ENCODE measurements at regions not wholly inside any gene's neighbourhood (a gene's known extent, or its start where the extent isn't known, plus 50 kb on each side); places are given as distances from the start of the nearest gene placed in this dataset.

- in situ Hi-C loops (cut with MboI) = no loop called here
- POLR2A ChIA-PET = no interaction called here
- Histone ChIP-seq H4K20me1 (replicated peaks; ENCODE audit: control insufficient read depth, insufficient read depth, low read length) (no peaks in the 10 kb centered on the region), H3K27me3 (ENCODE audit: control insufficient read depth in 2 of 2, insufficient read depth in 2 of 2, low read length in 2 of 2) (no peaks in the 10 kb centered on the region), H3K4me1 (replicated peaks in 1 of 2; ENCODE audit: control insufficient read depth in 2 of 2, insufficient read depth in 2 of 2, low read length in 2 of 2) (no peaks in the 10 kb centered on the region), H3K27ac (ENCODE audit: extremely low read depth, low read depth, low read length) (no peak overlapping the region), H3K4me2 (ENCODE audit: insufficient read depth, low read length) (no peak overlapping the region), H3K9me3 (replicated peaks; ENCODE audit: control insufficient read depth, insufficient read depth, low read depth, low read length) (no peaks in the 10 kb centered on the region), H3K9ac (ENCODE audit: insufficient read depth in 1 of 2, low read depth in 2 of 2, low read length in 2 of 2) (no peak overlapping the region), H3K36me3 (ENCODE audit: control insufficient read depth, insufficient read depth, low read length) (no peaks in the 10 kb centered on the region), H3K79me2 (ENCODE audit: control insufficient read depth, insufficient read depth, low read length) (no peaks in the 10 kb centered on the region), H2AFZ (ENCODE audit: low read depth, low read length) (no peak overlapping the region), H3K4me3 (no peak overlapping the region), H3K9me1 (ENCODE audit: control insufficient read depth, insufficient read depth, low read length) (no peaks in the 10 kb centered on the region)
- FAIRE-seq = no peak
- no peak for DNase-seq (ENCODE audit: extremely low read depth in 1 of 4, low spot score in 3 of 4)
- CTCF ChIA-PET (ENCODE audit: low intra/inter-chr PET ratio) = no interaction called here
- WGBS (ENCODE audit: insufficient coverage, low coverage, missing lambda C conversion rate) = 0% methylated on average over 3 of the region's 3 CpGs
- no peak for ATAC-seq
- intact Hi-C loops (cut with micrococcal nuclease) = no loop called here
- no TSS peak for BruUV-seq (replicated peaks)
- TF ChIP-seq PTRF (tag; IDR thresholded peaks at IDR 0.05) = no peak
- TF ChIP-seq MNT (conservative IDR thresholded peaks at IDR 0.05) = no peak
- no peak for TF ChIP-seq RNF219 (CRISPR knock-in tag; IDR thresholded peaks at IDR 0.05)
- TF ChIP-seq TGIF2 (CRISPR knock-in tag; IDR thresholded peaks at IDR 0.05) = no peak
- no peak for TF ChIP-seq MAX (CRISPR knock-in tag; IDR thresholded peaks at IDR 0.05)
- no peak for TF ChIP-seq ZNF668 (CRISPR knock-in tag; IDR thresholded peaks at IDR 0.05)
- no peak for TF ChIP-seq ZNF830 (CRISPR knock-in tag; IDR thresholded peaks at IDR 0.05)
- TF ChIP-seq ARID2 (IDR thresholded peaks at IDR 0.05) = no peak
- TF ChIP-seq EWSR1 (IDR thresholded peaks at IDR 0.05; ENCODE audit: borderline replicate concordance, low read depth, partially characterized antibody) = no peak
- TF ChIP-seq ZNF140 (CRISPR knock-in tag; IDR thresholded peaks at IDR 0.05) = no peak
Measured at GRCh38 chr6:96468281-96468680, 53.3 kb upstream of the UFL1 start.
